ENCODE measurements at regions not wholly inside any gene's neighbourhood (a gene's known extent, or its start where the extent isn't known, plus 50 kb on each side); places are given as distances from the start of the nearest gene placed in this dataset.

DNA sequence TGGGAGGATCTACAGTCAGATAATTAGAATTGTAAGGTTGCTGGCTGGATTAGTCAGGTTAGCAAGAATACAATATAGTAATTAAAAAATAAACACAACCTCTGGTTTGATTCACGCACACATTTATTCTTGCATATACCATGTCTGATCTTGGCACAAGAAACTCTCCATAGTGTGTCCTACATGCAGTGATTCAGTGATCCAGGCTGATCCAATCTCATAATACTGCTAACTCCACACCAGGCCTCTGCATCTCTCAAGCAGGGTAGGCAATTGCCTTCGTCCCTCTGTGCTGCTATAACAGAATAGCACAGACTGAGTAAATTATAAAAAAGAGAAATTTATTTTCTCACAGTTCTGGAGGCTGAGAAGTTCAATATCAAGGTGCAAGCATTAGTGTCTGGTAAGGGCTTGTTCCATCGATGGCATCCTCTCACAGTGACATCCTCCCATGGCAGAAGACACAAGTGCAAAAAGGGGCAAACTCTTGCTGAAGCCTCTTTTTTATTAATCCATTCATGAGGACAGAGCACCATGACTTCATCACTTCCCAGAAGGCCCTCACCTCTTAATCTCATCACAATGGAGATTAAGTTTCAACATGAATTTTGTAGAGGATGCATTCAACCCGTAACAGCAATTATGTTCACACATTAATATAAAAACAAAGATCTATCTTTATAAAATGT is 741.0 kb upstream of the NCAM2 start:
- TF ChIP-seq, protein P1, sequence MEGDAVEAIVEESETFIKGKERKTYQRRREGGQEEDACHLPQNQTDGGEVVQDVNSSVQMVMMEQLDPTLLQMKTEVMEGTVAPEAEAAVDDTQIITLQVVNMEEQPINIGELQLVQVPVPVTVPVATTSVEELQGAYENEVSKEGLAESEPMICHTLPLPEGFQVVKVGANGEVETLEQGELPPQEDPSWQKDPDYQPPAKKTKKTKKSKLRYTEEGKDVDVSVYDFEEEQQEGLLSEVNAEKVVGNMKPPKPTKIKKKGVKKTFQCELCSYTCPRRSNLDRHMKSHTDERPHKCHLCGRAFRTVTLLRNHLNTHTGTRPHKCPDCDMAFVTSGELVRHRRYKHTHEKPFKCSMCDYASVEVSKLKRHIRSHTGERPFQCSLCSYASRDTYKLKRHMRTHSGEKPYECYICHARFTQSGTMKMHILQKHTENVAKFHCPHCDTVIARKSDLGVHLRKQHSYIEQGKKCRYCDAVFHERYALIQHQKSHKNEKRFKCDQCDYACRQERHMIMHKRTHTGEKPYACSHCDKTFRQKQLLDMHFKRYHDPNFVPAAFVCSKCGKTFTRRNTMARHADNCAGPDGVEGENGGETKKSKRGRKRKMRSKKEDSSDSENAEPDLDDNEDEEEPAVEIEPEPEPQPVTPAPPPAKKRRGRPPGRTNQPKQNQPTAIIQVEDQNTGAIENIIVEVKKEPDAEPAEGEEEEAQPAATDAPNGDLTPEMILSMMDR (IDR thresholded peaks at IDR 0.05), result no peak
- TF ChIP-seq EP300 (IDR thresholded peaks at IDR 0.05), result no peak
